ENCODE measurements at regions not wholly inside any gene's neighbourhood (a gene's known extent, or its start where the extent isn't known, plus 50 kb on each side); places are given as distances from the start of the nearest gene placed in this dataset.

- TF ChIP-seq ZNF592 (IDR thresholded peaks at IDR 0.05) = no peak
- TF ChIP-seq EP400 (IDR thresholded peaks at IDR 0.05) = no peak
- 0 out of 2 replicates have a peak, but pooled peaks have one; percentile 11 for TF ChIP-seq TEAD4 (IDR thresholded peaks at IDR 0.05; ENCODE audit: low read length)
- no peak for TF ChIP-seq TEAD4 (CRISPR knock-in tag; IDR thresholded peaks at IDR 0.05; ENCODE audit: borderline replicate concordance)
- TF ChIP-seq, protein P1, sequence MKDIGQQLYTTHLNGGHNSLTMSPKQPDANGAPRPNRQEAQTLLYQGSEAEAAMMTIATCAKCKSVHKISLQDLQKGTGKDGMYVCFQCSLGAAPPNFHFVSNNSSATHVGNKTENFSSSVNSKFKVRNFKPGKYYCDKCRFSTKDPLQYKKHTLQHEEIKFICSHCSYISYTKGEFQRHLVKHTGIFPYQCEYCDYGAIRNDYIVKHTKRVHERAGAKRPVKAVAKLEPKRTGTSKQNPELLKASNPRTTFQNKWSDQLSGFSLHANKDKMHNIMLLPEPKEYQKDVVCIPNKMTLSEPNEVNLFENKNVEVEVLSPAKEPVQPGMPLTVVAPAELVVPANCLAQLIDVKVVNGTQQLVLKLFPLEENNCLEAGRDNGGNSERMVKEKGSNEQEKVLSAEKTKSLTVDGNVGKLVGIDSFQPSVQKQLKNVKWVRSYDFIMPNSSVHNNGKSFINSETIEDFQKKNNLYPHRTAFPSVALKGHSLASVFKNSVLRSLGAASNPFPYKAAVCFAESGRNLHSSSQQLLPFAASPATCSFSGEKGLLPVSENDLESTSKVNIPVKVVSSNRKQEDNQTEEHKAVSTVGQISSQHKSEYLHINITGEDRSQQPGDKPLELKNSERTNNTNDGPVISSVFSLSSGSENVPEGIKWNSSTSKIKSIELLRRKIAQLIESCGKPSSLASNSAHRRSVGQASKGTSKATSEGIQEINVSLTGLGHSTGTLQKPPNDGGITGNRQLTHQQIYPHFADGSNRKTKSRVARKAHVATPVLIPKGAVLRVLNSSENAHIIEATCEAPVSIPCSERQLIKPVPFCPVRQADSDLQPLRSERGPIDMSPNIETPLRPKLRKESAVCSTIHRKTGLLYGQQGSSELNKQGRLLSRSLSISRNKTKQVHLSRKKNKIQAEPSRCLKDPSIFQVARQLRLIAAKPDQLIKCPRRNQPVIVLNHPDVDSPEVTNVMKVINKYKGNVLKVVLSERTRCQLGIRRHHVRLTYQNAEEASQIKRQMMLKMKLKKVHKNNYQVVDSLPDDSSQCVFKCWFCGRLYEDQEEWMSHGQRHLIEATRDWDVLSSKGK (CRISPR knock-in tag; IDR thresholded peaks at IDR 0.05) = no peak
- peak; percentile 92 for TF ChIP-seq DACH1 (IDR thresholded peaks at IDR 0.05; ENCODE audit: partially characterized antibody)
- TF ChIP-seq CC2D1A (IDR thresholded peaks at IDR 0.05) = 0 out of 2 replicates have a peak, but pooled peaks have one; percentile 56
- TF ChIP-seq ZNF124 (CRISPR knock-in tag; IDR thresholded peaks at IDR 0.05) = no peak
- peak; percentile 54; the same call in 1 of the 2 replicates for TF ChIP-seq RB1 (IDR thresholded peaks at IDR 0.05; ENCODE audit: low read depth)
- peak; percentile 32; the same call in 1 of the 2 replicates for TF ChIP-seq JUND (IDR thresholded peaks at IDR 0.05; ENCODE audit: borderline replicate concordance, low read depth, low read length)
- no peak for TF ChIP-seq JUND (tag; IDR thresholded peaks at IDR 0.05; ENCODE audit: borderline replicate concordance, low read depth, low read length)
- TF ChIP-seq MED1 (CRISPR knock-in tag; IDR thresholded peaks at IDR 0.05; ENCODE audit: borderline replicate concordance) = no peak
- TF ChIP-seq GTF2A2 (tag; IDR thresholded peaks at IDR 0.05) = no peak
- TF ChIP-seq RAD21 (CRISPR knock-in tag; conservative IDR thresholded peaks at IDR 0.05 in 1 of 2, IDR thresholded peaks at IDR 0.05 in 1 of 2) = peak; percentile 97
- 0 out of 2 replicates have a peak, but pooled peaks have one; percentile 57 for TF ChIP-seq ZC3H11A (IDR thresholded peaks at IDR 0.05; ENCODE audit: low read depth, low read length)
Measured at GRCh38 chr6:47097092-47097945, 55.2 kb upstream of the ADGRF1 start (continued).
